GM18507 (cell line): ENCODE measurements at regions not wholly inside any gene's neighbourhood (a gene's known extent, or its start where the extent isn't known, plus 50 kb on each side); places are given as distances from the start of the nearest gene placed in this dataset.
"Not testable (repeated sequence)": the region's sequence is repeated elsewhere in the genome, so short reads cannot be mapped to it uniquely, and the experiment has no call there.

Experiments
- DNase-seq: peaks from one replicate; pipeline ENCODE4 v3.0.0; 2011; ENCODE audit warnings: low read depth; ENCODE audit not compliant: insufficient read length; ENCODE audit errors: extremely low spot score
- FAIRE-seq: peaks from 2 replicates; lab custom pipeline; 2011; peaks lifted over from hg19 to GRCh38; lab: Jason Lieb, UNC

DNA sequence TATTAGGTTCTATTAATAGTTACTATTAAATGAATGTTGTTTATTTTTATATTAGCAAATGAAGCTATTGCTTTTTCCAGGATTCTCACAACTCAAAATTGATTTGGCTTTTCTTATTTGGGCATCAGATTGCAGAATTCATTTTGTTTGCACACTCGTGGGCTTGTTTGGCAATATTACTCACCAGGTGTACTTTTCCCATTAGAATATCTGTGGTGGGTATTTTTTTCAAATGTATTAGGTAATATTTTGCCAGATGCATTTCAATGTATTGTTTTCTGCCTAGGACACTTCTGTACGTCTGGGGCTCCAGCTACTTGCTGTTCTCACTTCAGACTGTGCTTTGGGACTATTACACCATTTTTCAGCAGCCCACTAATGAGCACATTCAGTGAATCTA is 108.0 kb upstream of the GHR start:
- no peak for DNase-seq
- FAIRE-seq: no peak

DNA sequence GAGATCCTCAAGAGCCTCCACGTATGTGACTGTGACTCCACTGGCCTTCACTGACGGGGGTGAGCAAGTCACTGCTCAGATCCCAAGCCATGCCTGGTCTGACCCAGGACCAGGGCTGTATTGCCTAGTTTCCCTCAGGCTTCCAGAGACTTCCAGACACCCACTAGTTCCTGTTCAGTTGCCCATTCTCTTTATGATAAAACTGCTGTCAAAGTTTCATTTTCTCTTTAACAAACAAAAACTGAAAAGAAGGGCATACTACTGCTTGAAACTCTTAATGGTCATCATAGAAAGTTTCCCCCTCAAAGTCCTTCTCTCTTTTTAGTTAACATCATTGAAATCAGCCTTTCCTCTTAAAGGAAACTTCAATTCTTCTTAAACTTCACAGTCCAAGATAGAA is 105.7 kb upstream of the GHR start:
- FAIRE-seq (no peak), DNase-seq (no peak)

DNA sequence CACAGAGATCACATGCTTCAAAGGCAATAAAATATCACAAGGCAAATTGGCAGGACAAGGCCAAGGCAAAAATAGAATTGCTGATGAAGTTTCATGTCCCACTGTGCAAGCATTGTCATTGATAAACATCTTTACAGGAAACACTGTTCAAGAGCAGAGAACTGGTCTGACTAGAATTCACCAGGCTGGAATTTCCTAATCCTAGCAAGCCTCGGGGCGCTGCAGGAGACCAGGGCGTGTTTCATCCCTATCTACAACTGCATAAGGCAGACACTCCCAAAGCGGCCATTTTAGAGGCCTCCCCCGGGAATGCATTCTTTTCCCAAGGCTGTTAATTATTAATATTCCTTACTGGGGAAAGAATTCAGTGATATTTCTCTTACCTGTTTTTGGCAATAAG is 103.7 kb upstream of the GHR start:
- not testable (repeated sequence) for DNase-seq, FAIRE-seq

DNA sequence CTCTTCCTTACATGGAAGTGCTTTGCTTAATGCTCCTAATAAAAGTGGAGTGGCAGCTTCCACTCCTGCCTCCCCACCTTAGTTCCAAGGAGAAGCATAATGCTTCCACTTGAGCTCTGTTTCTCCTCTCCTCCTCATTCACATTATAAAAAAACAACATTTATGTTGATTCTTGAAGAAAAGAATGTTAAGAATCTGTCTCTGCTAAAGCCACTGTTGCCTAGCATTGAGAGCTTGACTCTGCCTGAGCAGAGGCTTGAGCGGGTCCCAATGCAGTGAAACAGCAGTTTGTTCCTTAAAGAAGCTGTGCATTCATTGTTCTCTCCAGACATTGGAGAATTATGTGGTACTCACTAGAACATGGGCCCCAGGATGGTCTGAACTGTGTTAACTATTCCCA is 101.5 kb upstream of the GHR start:
- FAIRE-seq: no peak

DNA sequence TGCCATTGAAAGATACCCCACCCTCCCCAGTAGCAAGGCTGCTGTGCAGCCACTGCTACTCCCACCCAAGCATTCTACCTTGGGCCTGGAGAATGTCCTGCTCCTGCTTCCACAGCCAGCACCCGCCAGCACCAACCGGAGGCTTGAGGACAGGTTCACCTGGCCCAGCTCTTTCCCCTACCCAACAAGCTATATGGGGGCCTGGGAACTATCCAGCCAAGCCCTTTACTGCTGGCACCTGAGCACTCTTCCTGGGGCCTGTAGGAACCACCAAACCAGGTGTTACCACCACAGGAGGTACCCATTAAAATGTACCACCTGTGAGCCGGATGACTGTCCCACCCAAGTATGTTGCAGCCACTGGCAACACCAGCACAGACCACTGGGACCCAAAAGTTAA is 86.1 kb upstream of the GHR start:
- FAIRE-seq (no peak), DNase-seq (no peak)

More for the DNA sequence above, 101.5 kb upstream of the GHR start:
- DNase-seq: no peak

DNA sequence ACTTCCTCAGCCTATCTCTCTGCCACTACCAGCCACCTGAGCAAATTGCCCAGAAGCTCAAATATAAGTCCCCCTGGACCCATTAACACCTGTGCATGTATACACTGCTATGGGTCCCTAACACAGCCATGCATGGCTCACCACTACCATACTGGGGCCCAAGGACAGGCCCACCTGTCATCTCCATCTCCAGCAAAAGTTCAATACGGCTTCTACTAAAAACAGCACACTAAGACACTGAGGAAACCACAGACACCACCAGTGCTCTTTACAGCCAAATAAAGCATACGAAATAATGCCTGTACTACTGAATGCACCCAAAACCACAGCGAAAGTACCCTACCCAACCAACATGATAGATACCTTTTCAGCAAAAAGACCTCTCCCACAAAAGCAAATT is 85.6 kb upstream of the GHR start:
- FAIRE-seq (no peak), DNase-seq (no peak)

DNA sequence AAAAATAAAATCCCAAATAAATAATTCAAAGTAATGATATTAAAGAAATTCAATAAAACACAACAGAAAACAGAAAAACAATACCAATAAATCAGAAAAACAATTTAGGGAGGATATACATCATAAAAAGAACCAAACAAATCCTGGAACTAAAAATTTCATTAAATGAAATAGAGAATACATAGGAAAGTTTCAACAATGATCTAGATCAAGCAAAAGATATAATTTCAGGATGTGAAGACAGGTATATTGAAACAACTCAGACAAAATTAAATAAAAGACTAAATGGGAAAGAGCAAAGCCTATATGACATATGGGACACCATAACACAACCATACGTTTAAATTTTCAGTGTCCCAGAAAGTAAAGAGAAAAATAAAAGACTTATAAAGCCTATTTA is 85.1 kb upstream of the GHR start:
- no peak for DNase-seq
- no peak for FAIRE-seq

DNA sequence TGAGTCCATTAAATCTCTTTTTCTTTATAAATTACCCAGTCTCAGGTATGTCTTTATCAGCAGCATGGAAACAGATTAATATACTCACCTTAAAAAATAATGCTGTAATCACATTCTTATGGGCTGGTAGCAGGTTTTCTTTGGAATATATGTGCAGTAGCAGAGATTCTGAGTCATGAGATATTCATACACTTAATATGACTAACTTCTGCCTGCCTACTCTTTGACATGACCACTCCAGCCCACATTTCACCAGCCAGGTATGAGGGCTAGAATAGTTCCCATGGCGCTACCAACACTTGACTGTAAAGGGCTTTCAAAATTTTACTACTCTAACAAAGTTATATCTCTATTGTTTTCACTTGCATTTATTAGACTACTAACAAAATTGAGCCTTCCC is 74.1 kb upstream of the GHR start:
- DNase-seq (no peak), FAIRE-seq (no peak)

DNA sequence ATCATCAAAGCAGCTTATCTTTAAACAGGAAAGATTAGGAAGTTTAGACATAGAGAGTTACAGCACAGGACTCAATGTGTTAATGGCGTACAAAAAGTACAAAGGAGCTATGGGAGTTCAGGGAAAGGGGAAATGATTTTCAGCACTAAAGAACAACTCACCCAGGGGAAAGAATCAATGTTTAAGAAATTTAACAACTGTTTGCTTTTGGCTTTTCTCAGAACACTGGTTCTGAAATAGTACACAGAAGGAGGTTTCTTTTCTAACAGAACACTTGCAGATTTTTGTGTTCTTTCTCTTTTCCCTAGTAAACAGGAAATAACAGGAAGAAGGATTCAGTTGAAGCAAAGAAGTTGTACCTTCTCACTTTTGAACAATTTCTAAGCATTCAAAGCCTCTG is 71.3 kb upstream of the GHR start:
- DNase-seq: no peak
- FAIRE-seq: no peak

DNA sequence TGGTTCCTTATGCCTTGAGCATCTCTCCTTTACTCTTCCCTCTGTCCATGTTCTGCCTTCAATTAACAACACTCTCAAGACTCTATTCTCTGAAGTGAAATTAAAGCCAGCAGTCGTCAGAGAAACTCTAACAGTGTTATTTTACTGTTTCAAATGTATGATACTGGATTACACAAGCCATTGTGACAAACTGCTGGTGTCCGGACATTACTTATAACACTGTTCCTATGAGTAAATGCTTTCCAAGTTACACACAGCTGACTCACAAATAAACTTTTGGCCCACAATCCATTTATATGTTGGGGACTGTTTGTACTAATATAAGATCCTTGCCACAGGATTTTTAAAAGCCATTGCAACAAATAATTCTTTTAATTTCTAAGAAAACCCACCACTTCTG is 63.2 kb upstream of the GHR start:
- FAIRE-seq: no peak
- no peak for DNase-seq

DNA sequence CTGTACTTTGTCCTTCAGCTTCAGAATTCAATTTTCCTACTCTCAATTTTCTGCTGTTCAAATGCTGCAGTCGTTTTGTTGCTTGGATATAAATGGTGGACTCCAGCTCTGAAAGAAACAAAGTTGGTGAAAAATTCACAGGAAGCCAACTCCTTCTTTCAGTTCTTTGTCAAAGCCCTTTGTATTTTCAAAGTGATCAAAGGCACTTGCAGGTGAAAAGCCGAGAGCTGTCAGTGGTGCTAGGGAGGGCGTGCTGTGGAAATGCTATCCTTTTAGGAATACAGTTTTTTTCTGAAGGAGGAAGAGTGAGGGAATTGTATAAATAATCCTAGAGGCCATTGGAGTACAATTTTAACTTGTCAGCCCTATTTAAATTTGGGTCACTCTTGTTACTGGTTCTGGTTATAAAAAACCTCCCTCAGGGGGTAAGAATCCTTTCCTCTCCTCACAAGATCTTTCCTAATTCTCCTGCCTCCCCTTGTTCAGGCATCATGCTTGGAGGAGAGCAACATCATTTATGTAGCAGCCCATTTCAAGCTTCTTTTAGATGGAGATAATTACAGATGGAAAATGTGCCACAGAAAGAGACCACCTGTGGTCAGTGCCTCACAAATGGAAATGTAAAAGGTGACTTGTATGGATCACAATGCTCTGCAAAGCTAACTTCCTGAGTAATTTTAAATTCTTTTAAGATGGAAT is 62.5 kb upstream of the GHR start:
- DNase-seq (no peak), FAIRE-seq (no peak)

DNA sequence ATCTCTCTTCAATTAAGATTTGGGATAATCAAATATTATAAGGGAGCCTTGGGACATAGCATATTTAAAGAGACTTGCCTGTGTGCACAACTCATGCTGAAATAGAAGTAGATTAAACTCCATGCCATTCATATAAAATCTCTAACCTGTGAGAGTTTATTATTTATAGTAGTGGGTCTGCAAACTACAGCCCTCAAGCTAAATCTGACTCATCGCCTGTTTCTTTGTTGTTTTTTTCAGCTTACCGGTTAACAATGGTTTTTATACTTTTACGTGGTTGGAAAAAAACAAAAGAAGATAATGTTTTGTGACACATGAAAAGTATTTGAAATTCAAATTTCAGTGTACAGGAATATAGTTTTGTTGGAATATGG is 61.9 kb upstream of the GHR start:
- DNase-seq: no peak
- FAIRE-seq: no peak

DNA sequence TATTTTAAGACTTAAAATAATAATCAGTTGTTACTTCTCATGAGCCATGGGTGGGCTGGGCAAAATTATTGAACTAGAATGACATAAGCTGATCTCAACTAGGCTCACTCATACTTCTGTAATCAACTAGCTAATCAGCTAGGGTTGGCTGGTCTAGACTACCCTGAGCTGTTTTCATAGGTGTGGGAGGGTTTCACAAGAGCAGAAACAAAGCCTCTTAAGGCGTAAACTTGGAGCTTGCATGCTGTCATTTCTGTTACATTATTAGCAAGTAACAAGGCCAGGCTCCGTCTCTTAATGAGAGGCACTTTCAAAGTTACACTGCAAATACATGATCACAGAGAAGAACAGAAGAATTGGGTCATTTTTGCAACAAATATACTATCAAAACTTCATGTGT is 57.2 kb upstream of the GHR start:
- FAIRE-seq (no peak), DNase-seq (no peak)
